KMS-11 (cell line): ENCODE measurements at regions not wholly inside any gene's neighbourhood (a gene's known extent, or its start where the extent isn't known, plus 50 kb on each side); places are given as distances from the start of the nearest gene placed in this dataset.

ENCODE experiments used
- H2AFZ ChIP-seq: fragments of 200-600 bp; sonication (generic); 2 replicates; pipeline ENCODE4 v1.6.1; 2016; ENCODE audit warnings: antibody characterized with exemption, mixed run types, low read depth
- H3K27ac ChIP-seq: fragments of 200-600 bp; sonication (generic); 2 replicates; pipeline ENCODE4 v1.6.1; 2016; ENCODE audit warnings: mild to moderate bottlenecking, mixed run types
- H3K27me3 ChIP-seq: fragments of 200-600 bp; sonication (generic); 2 replicates; pipeline ENCODE4 v1.6.1; 2017; ENCODE audit warnings: mild to moderate bottlenecking, low read depth, mixed run types, moderate library complexity; ENCODE audit not compliant: insufficient read depth
- H3K36me3 ChIP-seq: fragments of 200-600 bp; sonication (generic); 2 replicates; pipeline ENCODE4 v1.6.1; 2017; ENCODE audit warnings: mild to moderate bottlenecking, mixed run types; ENCODE audit not compliant: insufficient read depth
- H3K4me1 ChIP-seq: fragments of 200-600 bp; sonication (generic); 2 replicates; pipeline ENCODE4 v1.6.1; 2016; ENCODE audit warnings: mild to moderate bottlenecking, low read depth, mixed run types; ENCODE audit not compliant: poor library complexity, severe bottlenecking
- H3K4me2 ChIP-seq: fragments of 200-600 bp; sonication (generic); 2 replicates; pipeline ENCODE4 v1.7.0; 2016; ENCODE audit warnings: mild to moderate bottlenecking, mixed run types
- H3K4me3 ChIP-seq: fragments of 200-600 bp; sonication (generic); IDR thresholded peaks from 2 replicates; pipeline ENCODE4 v1.6.1; 2017; ENCODE audit warnings: low read depth, low read length, mixed read lengths; ENCODE audit not compliant: insufficient read depth
- H3K79me2 ChIP-seq: fragments of 200-600 bp; sonication (generic); 2 replicates; pipeline ENCODE4 v1.6.1; 2016; ENCODE audit warnings: low read depth, mixed run types; ENCODE audit not compliant: insufficient read depth
- H3K9ac ChIP-seq: fragments of 200-600 bp; sonication (generic); 2 replicates; pipeline ENCODE4 v1.6.1; 2016; ENCODE audit warnings: mild to moderate bottlenecking, mixed run types
- H4K20me1 ChIP-seq: fragments of 200-600 bp; sonication (generic); 2 replicates; pipeline ENCODE4 v1.6.1; 2016; ENCODE audit warnings: mild to moderate bottlenecking, mixed run types; ENCODE audit not compliant: insufficient read depth
- TF ChIP-seq, protein P1 (sequence below): fragments of 200-600 bp; sonication (generic); conservative IDR thresholded peaks from 2 replicates; pipeline ENCODE4 v1.6.1; 2017; ENCODE audit warnings: low read depth, mild to moderate bottlenecking, antibody characterized with exemption, low read length, moderate library complexity, mixed read lengths

- H4K20me1 ChIP-seq: no peaks in the 10 kb centered on the region
- H3K4me2 ChIP-seq: no peak overlapping the region
- no peak overlapping the region for H3K27ac ChIP-seq
These were observed 335.3 kb downstream of the CTTN start for GRCh38 chr11:70733327-70734325.

GRCh38 chr11:70734379-70734778 lies 336.1 kb downstream of the CTTN start:
- Histone ChIP-seq H3K36me3 (no peaks in the 10 kb centered on the region), H3K9ac (no peak overlapping the region), H3K27me3 (no peaks in the 10 kb centered on the region), H3K79me2 (no peaks in the 10 kb centered on the region), H3K4me2 (no peak overlapping the region), H3K4me1 (no peaks in the 10 kb centered on the region), H4K20me1 (no peaks in the 10 kb centered on the region), H3K4me3 (no peak overlapping the region), H3K27ac (no peak overlapping the region), H2AFZ (no peak overlapping the region)
- TF ChIP-seq, protein P1, sequence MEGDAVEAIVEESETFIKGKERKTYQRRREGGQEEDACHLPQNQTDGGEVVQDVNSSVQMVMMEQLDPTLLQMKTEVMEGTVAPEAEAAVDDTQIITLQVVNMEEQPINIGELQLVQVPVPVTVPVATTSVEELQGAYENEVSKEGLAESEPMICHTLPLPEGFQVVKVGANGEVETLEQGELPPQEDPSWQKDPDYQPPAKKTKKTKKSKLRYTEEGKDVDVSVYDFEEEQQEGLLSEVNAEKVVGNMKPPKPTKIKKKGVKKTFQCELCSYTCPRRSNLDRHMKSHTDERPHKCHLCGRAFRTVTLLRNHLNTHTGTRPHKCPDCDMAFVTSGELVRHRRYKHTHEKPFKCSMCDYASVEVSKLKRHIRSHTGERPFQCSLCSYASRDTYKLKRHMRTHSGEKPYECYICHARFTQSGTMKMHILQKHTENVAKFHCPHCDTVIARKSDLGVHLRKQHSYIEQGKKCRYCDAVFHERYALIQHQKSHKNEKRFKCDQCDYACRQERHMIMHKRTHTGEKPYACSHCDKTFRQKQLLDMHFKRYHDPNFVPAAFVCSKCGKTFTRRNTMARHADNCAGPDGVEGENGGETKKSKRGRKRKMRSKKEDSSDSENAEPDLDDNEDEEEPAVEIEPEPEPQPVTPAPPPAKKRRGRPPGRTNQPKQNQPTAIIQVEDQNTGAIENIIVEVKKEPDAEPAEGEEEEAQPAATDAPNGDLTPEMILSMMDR: no peak

More at GRCh38 chr11:70733327-70734325, 335.3 kb downstream of the CTTN start:
- H3K4me1 ChIP-seq: no peaks in the 10 kb centered on the region
- no peak overlapping the region for H2AFZ ChIP-seq
- no peak overlapping the region for H3K4me3 ChIP-seq
- no peak overlapping the region for H3K9ac ChIP-seq
- no peaks in the 10 kb centered on the region for H3K27me3 ChIP-seq
- TF ChIP-seq, protein P1: no peak
- H3K36me3 ChIP-seq: no peaks in the 10 kb centered on the region
- no peaks in the 10 kb centered on the region for H3K79me2 ChIP-seq

- Histone ChIP-seq H3K4me2 (no peak overlapping the region), H3K9ac (no peak overlapping the region), H3K4me1 (no peaks in the 10 kb centered on the region), H4K20me1 (no peaks in the 10 kb centered on the region), H3K36me3 (no peaks in the 10 kb centered on the region), H2AFZ (no peak overlapping the region), H3K27me3 (no peaks in the 10 kb centered on the region), H3K4me3 (no peak overlapping the region), H3K27ac (no peak overlapping the region), H3K79me2 (no peaks in the 10 kb centered on the region)
- TF ChIP-seq, protein P1: no peak
These were observed 336.6 kb downstream of the CTTN start for GRCh38 chr11:70734911-70735310.

GRCh38 chr11:70735976-70736375 lies 337.6 kb downstream of the CTTN start:
- Histone ChIP-seq H3K79me2 (no peaks in the 10 kb centered on the region), H3K4me1 (no peaks in the 10 kb centered on the region), H2AFZ (no peak overlapping the region), H3K27me3 (no peaks in the 10 kb centered on the region), H3K27ac (no peak overlapping the region), H4K20me1 (no peaks in the 10 kb centered on the region), H3K9ac (no peak overlapping the region), H3K4me2 (no peak overlapping the region), H3K4me3 (no peak overlapping the region), H3K36me3 (no peaks in the 10 kb centered on the region)
- TF ChIP-seq, protein P1: no peak
